ENCODE measurements at regions not wholly inside any gene's neighbourhood (a gene's known extent, or its start where the extent isn't known, plus 50 kb on each side); places are given as distances from the start of the nearest gene placed in this dataset.

GRCh38 chr16:50444526-50444925, 75.7 kb upstream of the BRD7 start:
- Mint-ChIP-seq H3K27me3 (ENCODE audit: low read depth) (peaks cover 5% of the 10 kb centered on the region; the same call in 1 of the 2 replicates), H3K4me3 (no peak overlapping the region), H3K4me1 (peaks cover 29 to 49% of the 10 kb centered on the region in 2 experiments), H3K36me3 (ENCODE audit: insufficient read depth in 1 of 3, low read depth in 3 of 3) (peaks cover 9 to 20% (median 19%) of the 10 kb centered on the region in 3 experiments), H3K27ac (no peak overlapping the region), H3K9me3 (peaks cover 17 to 28% of the 10 kb centered on the region in 2 experiments)
- no peak overlapping the region for H2BK12ac ChIP-seq (ENCODE audit: insufficient read length, low read depth, low read length)
- DNase-seq, result no peak
- no peak overlapping the region for H3K23ac ChIP-seq (ENCODE audit: insufficient read length, low read depth, low read length)
- H3K23me2 ChIP-seq (ENCODE audit: insufficient read length, low read depth, low read length, poor library complexity, severe bottlenecking), result no peaks in the 10 kb centered on the region
- H4K20me1 ChIP-seq (ENCODE audit: control insufficient read depth, insufficient read depth, insufficient read length), result no peaks in the 10 kb centered on the region
- H3K4me2 ChIP-seq (ENCODE audit: insufficient read depth, insufficient read length, low read length), result no peak overlapping the region
- H4K5ac ChIP-seq (ENCODE audit: insufficient read length, low read depth, low read length), result no peak overlapping the region
- no CpG with 5 or more reads among the region's 1 CpG for WGBS (ENCODE audit: extremely low coverage, insufficient read length, low lambda C conversion rate)
- H3K18ac ChIP-seq (ENCODE audit: insufficient read length, low read depth, low read length), result no peak overlapping the region
- no peak overlapping the region for H3K4ac ChIP-seq (ENCODE audit: low read depth, low read length)
- H3K4me1 ChIP-seq (ENCODE audit: insufficient read depth, low read length), result peaks cover 8% of the 10 kb centered on the region; the same call in 1 of the 2 replicates
- no peak overlapping the region for H3K9ac ChIP-seq (ENCODE audit: extremely low read depth, insufficient read length, low read length)
- H2BK15ac ChIP-seq (ENCODE audit: low read depth, low read length), result no peak overlapping the region
- no peak overlapping the region for H3K14ac ChIP-seq (ENCODE audit: insufficient read depth, low read length)
- no peak for TF ChIP-seq CTCF (conservative IDR thresholded peaks at IDR 0.05)
- no peak overlapping the region for H3K56ac ChIP-seq (ENCODE audit: insufficient read length, low read depth, low read length)
- H2BK120ac ChIP-seq (ENCODE audit: low read depth, low read length, poor library complexity, severe bottlenecking), result no peak overlapping the region
- no peak overlapping the region for H3T11ph ChIP-seq (ENCODE audit: low read length)
- no peaks in the 10 kb centered on the region for H3K79me1 ChIP-seq (ENCODE audit: insufficient read depth, low read depth, low read length, poor library complexity, severe bottlenecking)
- H2BK5ac ChIP-seq (ENCODE audit: insufficient read length, low read length), result no peak overlapping the region
- no peak overlapping the region for H2BK20ac ChIP-seq (ENCODE audit: low read depth, low read length, poor library complexity, severe bottlenecking)
- H3K79me2 ChIP-seq (ENCODE audit: insufficient read depth, low read length), result no peaks in the 10 kb centered on the region
- H3K27ac ChIP-seq (ENCODE audit: insufficient read length, low read depth, low read length), result no peak overlapping the region
- no peak overlapping the region for H4K8ac ChIP-seq (replicated peaks; ENCODE audit: insufficient read length, low read depth, low read length)
- no peak overlapping the region for H4K91ac ChIP-seq (ENCODE audit: insufficient read length, low read depth, low read length)
- no peak overlapping the region for H2AFZ ChIP-seq (ENCODE audit: low read length)
- peaks cover 9% of the 10 kb centered on the region for H3K9me3 ChIP-seq (ENCODE audit: control insufficient read depth, low read depth, low read length)
- H2AK5ac ChIP-seq (ENCODE audit: insufficient read length, low read length), result no peak overlapping the region
- H3K27me3 ChIP-seq (ENCODE audit: insufficient read depth, low read length), result no peaks in the 10 kb centered on the region

Measured in H9 (cell line).